Adipocyte (in vitro differentiated cells): ENCODE measurements at regions not wholly inside any gene's neighbourhood (a gene's known extent, or its start where the extent isn't known, plus 50 kb on each side); places are given as distances from the start of the nearest gene placed in this dataset.
A peak's percentile ranks its signal among the peaks of the same experiment; 100 is the strongest.

ENCODE experiments used
- DNase-seq: peaks from one replicate; pipeline ENCODE4 v3.0.0-alpha.2; 2015; ENCODE audit warnings: low read depth
- H3K27me3 ChIP-seq: replicated peaks from 2 replicates; pipeline ENCODE4 v1.7.0; 2013; ENCODE audit warnings: mild to moderate bottlenecking, low read length, moderate library complexity; ENCODE audit not compliant: control insufficient read depth, insufficient read depth
- H3K36me3 ChIP-seq: 2 replicates; pipeline ENCODE4 v1.7.0; 2013; ENCODE audit warnings: low read length, mild to moderate bottlenecking, moderate library complexity; ENCODE audit not compliant: control insufficient read depth, insufficient read depth, severe bottlenecking
- H3K4me1 ChIP-seq: 2 replicates; pipeline ENCODE4 v1.7.0; 2013; ENCODE audit warnings: mild to moderate bottlenecking, low read length, moderate library complexity; ENCODE audit not compliant: control insufficient read depth, insufficient read depth
- H3K4me3 ChIP-seq: 2 replicates; pipeline ENCODE4 v1.7.0; 2013; ENCODE audit warnings: mild to moderate bottlenecking, low read length, moderate library complexity
- H3K9ac ChIP-seq: 2 replicates; pipeline ENCODE4 v1.7.0; 2013; ENCODE audit warnings: mild to moderate bottlenecking, low read length, moderate library complexity
- H3K9me3 ChIP-seq: 2 replicates; pipeline ENCODE4 v1.7.0; 2013; ENCODE audit warnings: mild to moderate bottlenecking, low read length, moderate library complexity; ENCODE audit not compliant: control insufficient read depth

- no peaks in the 10 kb centered on the region for H3K36me3 ChIP-seq
- peaks cover 59% of the 10 kb centered on the region for H3K4me1 ChIP-seq
- no peak overlapping the region for H3K4me3 ChIP-seq
- peak overlapping the region; percentile 17 for H3K9ac ChIP-seq
- H3K27me3 ChIP-seq: peaks cover 36% of the 10 kb centered on the region
- H3K9me3 ChIP-seq: no peaks in the 10 kb centered on the region
- DNase-seq: no peak
Measured at GRCh38 chr14:22483863-22484593, 105.0 kb downstream of the DAD1 start.

GRCh38 chr14:22482782-22483553, 106.1 kb downstream of the DAD1 start:
- Histone ChIP-seq H3K36me3 (no peaks in the 10 kb centered on the region), H3K4me3 (no peak overlapping the region), H3K4me1 (peaks cover 68% of the 10 kb centered on the region), H3K9ac (no peak overlapping the region), H3K27me3 (peaks cover 25% of the 10 kb centered on the region), H3K9me3 (no peaks in the 10 kb centered on the region)
- DNase-seq: no peak

DNA sequence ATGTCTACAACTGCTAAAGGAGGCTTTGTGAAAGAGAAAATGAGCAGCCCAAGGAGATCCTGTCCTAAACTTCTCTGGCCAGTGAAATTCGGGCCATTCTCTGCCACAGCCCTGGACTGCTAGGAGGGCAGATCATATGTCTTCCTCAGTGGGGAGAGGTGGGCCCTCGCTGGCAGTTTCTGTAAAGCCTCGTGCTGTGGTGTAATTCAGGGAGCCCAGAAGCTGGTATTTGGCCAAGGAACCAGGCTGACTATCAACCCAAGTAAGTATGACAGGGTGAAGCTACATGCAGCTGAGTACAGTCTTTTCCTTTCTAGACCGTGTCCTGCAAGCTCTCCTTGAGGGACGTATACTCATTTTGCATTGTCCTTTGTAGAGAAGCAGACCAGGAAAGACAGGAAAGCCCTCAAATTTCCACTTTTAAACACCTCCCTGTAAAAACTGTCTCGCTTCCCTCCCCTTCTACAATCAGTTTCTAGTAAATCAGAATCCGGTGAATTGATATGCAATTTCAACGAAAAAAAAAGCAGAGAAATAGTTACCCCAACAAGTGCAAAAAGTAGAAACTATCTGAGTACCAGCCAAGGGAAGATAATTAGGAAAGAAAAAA, 106.8 kb downstream of the DAD1 start:
- no peak for DNase-seq
- Histone ChIP-seq H3K36me3 (no peaks in the 10 kb centered on the region), H3K9ac (no peak overlapping the region), H3K9me3 (no peaks in the 10 kb centered on the region), H3K4me3 (no peak overlapping the region), H3K4me1 (peaks cover 70% of the 10 kb centered on the region), H3K27me3 (peaks cover 21% of the 10 kb centered on the region)

DNA sequence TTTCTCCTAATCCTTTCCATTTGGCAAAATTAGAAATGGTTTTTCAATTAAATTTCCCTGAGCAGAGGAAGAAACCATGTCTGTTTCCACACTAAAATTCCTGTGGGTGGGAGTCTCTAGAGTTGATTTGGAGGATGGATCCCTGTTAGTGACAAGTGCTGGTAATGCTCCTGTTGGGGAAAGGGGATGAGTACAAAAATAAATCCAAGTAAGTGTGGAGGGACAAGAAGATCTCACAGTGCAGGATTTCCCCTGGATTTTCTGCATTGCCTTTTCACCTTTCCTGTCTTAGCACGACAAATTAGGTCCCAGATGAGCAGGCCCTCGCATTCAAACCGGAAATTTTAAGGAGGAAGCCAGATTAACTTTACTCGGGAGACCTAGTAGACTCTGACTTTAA, 107.5 kb downstream of the DAD1 start:
- Histone ChIP-seq H3K4me3 (no peak overlapping the region), H3K36me3 (no peaks in the 10 kb centered on the region), H3K4me1 (peaks cover 75% of the 10 kb centered on the region), H3K9me3 (no peaks in the 10 kb centered on the region), H3K9ac (no peak overlapping the region), H3K27me3 (peaks cover 17% of the 10 kb centered on the region)
- no peak for DNase-seq

DNA sequence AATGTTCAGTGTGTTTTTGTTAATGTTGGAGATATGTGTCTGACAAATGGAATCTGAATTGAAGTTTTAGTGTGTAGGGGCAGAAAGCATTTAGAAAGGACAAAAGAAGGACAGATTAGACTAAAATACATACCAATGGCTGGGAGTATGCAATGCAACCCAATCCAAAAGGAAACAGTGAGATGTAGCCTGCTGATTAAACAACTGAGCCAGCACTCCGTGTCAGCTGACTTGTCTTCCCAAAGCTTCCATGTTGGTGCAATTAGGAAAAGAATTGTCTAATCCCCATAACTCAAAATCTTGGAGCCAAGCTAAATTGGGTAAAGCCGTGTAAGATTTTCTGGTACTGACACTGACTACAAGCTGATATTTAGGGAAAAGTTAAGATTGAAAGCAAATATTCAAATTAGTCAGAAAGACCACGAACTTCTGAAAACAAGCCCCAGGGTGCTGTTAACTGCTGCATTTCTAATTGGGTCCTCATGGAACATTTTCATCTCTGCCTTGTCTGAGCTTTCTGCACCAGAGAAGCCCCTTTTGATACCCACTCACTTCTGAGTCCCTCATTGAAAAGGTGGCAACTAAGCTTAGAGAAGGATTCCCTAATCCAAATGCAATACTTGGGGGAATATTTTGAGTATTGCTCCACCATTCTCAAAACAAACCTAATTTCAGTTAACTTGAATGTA, 109.1 kb downstream of the DAD1 start:
- no peaks in the 10 kb centered on the region for H3K9me3 ChIP-seq
- peak; percentile 2 for DNase-seq
- peak overlapping the region; percentile 24 for H3K9ac ChIP-seq
- peaks cover 5% of the 10 kb centered on the region for H3K27me3 ChIP-seq
- peaks cover 82% of the 10 kb centered on the region for H3K4me1 ChIP-seq
- H3K4me3 ChIP-seq: peak overlapping the region; percentile 53
- no peaks in the 10 kb centered on the region for H3K36me3 ChIP-seq

DNA sequence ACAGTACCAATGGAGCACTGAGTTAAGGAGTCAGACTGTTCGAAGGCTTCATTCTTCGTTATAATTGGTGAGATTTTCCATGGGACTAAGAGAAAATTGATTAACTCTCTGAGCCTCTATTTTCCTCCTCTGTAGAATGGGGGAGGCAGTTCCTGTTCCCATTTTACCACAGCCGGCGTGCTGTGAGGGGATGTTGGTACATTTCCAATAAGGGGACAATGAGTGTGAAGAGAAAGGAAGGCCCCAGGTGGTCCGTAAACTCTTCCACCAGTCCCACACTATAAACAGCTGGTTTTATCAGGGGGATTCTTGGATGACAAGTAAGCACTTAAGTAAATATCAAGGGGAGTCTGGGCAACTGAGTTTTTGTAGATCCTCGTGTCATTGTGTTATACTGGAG, 109.9 kb downstream of the DAD1 start:
- H3K36me3 ChIP-seq: no peaks in the 10 kb centered on the region
- no peaks in the 10 kb centered on the region for H3K9me3 ChIP-seq
- H3K27me3 ChIP-seq: peaks cover 5% of the 10 kb centered on the region
- peaks cover 80% of the 10 kb centered on the region for H3K4me1 ChIP-seq
- no peak for DNase-seq
- H3K9ac ChIP-seq: peak overlapping the region; percentile 36
- H3K4me3 ChIP-seq: peak overlapping the region; percentile 53

DNA sequence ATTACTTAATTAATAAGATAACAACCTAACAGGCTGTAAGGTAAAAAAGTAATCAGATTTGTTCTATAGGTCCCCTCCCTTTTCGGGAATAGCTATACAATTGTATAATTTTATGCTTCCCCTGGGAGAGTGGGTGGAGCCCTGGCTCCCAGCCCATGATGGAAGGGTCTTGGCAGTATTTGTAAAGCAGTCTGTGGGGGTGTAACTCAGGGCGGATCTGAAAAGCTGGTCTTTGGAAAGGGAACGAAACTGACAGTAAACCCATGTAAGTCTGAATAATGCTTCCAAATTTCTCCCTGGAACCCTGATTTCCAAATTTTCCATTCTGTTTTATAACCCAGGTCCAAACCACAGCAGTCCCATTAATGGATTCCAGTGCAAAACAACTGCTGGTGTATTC, 110.4 kb downstream of the DAD1 start:
- no peak for DNase-seq
- Histone ChIP-seq H3K27me3 (peaks cover 5% of the 10 kb centered on the region), H3K36me3 (no peaks in the 10 kb centered on the region), H3K9ac (peak overlapping the region; percentile 36), H3K4me1 (peaks cover 75% of the 10 kb centered on the region), H3K9me3 (no peaks in the 10 kb centered on the region), H3K4me3 (no peak overlapping the region)

DNA sequence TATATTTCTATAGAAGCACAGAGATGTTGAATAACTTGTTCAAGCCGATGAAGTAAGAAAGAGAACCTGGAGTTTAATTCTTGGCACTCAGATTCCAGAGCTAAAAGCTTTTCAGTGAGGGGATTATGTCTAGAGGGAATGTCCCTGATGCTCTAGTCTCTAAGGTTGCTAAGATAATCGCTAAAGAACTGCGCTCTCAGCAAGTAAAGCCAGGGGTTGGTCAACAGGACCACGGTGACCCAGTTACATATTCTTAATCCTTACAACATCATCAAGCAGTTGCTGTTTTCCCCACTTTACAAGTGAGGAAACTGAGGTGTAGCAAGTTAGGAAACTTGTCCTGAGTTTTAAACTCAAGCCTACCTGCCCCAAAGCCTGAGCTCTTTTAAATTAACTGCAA, 110.8 kb downstream of the DAD1 start:
- Histone ChIP-seq H3K9ac (no peak overlapping the region), H3K4me3 (no peak overlapping the region), H3K27me3 (peaks cover 1% of the 10 kb centered on the region), H3K4me1 (peaks cover 74% of the 10 kb centered on the region), H3K9me3 (no peaks in the 10 kb centered on the region), H3K36me3 (no peaks in the 10 kb centered on the region)
- no peak for DNase-seq

DNA sequence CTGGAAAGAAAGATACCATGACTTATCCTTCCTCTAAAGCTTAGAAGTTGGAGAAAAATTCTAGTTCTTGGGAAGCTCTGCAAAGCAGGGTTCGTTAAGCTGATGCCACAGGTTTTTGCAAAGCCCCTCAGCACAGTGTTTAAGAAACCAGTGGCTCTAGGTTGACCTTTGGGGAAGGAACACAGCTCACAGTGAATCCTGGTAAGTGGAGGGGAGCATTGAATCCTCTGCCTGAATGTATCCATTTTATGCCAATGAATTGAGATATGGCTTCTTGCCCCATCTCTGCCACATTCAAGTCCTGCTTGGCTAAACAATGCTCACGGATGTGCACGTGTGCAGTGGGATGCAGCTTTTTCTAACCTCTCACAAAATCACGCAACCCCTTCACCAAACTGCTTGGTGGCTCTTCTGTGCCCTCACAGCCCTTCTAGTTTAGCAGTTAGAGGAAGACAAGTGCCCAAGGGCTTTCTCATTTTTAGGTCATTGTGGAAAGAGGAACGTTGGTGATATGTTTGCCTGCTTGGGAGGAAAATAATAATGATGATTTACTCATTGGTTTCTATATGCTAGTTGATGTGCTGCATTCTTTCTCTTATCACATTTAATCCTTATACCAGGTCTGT, 111.3 kb downstream of the DAD1 start:
- Histone ChIP-seq H3K9me3 (no peaks in the 10 kb centered on the region), H3K36me3 (no peaks in the 10 kb centered on the region), H3K4me1 (peaks cover 74% of the 10 kb centered on the region), H3K9ac (no peak overlapping the region), H3K4me3 (no peak overlapping the region), H3K27me3 (no peaks in the 10 kb centered on the region)
- no peak for DNase-seq

- no peak for DNase-seq
- Histone ChIP-seq H3K9ac (no peak overlapping the region), H3K9me3 (no peaks in the 10 kb centered on the region), H3K36me3 (no peaks in the 10 kb centered on the region), H3K27me3 (no peaks in the 10 kb centered on the region), H3K4me3 (no peak overlapping the region), H3K4me1 (peaks cover 68% of the 10 kb centered on the region)
Measured at GRCh38 chr14:22476887-22477286, 112.1 kb downstream of the DAD1 start.
